A549 (cell line): ENCODE measurements at regions not wholly inside any gene's neighbourhood (a gene's known extent, or its start where the extent isn't known, plus 50 kb on each side); places are given as distances from the start of the nearest gene placed in this dataset.

Experiments used
- ATAC-seq, 2 experiments: fragments of 200-7000 bp in 1 of 2; fragments of >200 bp in 1 of 2; cut with Nextera tagmentation in 1 of 2; cut with Tn5 transposase in 1 of 2; 3 replicates each; pipeline versions ENCODE4 v1.8.0 to v1.9.1; 2018 to 2020; ENCODE audit warnings: mild to moderate bottlenecking in 1 of 2, moderate library complexity in 1 of 2
- CTCF ChIA-PET: fragments of 300-600 bp; sonication (Branson Sonifier 250); formaldehyde crosslinking; extraction: SDS; loops from one replicate; lab custom pipeline; 2021; ENCODE audit warnings: antibody characterized with exemption, inconsistent platforms; lab: Yijun Ruan, JAX
- POLR2A ChIA-PET: fragments of 350-600 bp; formaldehyde crosslinking; extraction: SDS; loops from one replicate; lab custom pipeline; 2021; ENCODE audit warnings: antibody characterized with exemption, inconsistent platforms; lab: Yijun Ruan, JAX
- DNase-seq, 2 experiments: peaks; one replicate each; pipeline versions ENCODE4 v3.0.0 to v3.0.0-alpha.2; 2011 to 2016; ENCODE audit warnings: low read depth in 1 of 2, low spot score in 1 of 2
- FAIRE-seq: peaks from 2 replicates; lab custom pipeline; 2011; peaks lifted over from hg19 to GRCh38; lab: Jason Lieb, UNC
- H3K27ac ChIP-seq, 2 experiments: fragments of >200 bp; sonication (Bioruptor Twin); formaldehyde crosslinking; 3 replicates each; pipeline ENCODE4 v1.5.1; 2016 to 2017
- H3K4me1 ChIP-seq: fragments of >200 bp; sonication (Bioruptor Twin); formaldehyde crosslinking; 3 replicates; pipeline ENCODE4 v1.6.1; 2016
- H3K4me2 ChIP-seq: fragments of >200 bp; sonication (Bioruptor Twin); formaldehyde crosslinking; 3 replicates; pipeline ENCODE4 v1.6.1; 2016
- H3K4me3 ChIP-seq: fragments of >200 bp; sonication (Bioruptor Twin); formaldehyde crosslinking; 3 replicates; pipeline ENCODE4 v1.5.1; 2016
- H3K9me3 ChIP-seq: fragments of >200 bp; sonication (Bioruptor Twin); formaldehyde crosslinking; 3 replicates; pipeline ENCODE4 v1.6.1; 2016
- ATOH8 ChIP-seq: fragments of 250-450 bp; sonication (Bioruptor Pico); IDR thresholded peaks from 2 replicates; pipeline ENCODE4 v1.5.0; 2020; ENCODE audit warnings: low read depth, mild to moderate bottlenecking, moderate library complexity
- CBX2 ChIP-seq: fragments of 200-600 bp; sonication (generic); IDR thresholded peaks from 2 replicates; pipeline ENCODE4 v1.6.1; 2016; ENCODE audit warnings: low read depth, mild to moderate bottlenecking, borderline replicate concordance
- CHD4 ChIP-seq: fragments of 200-600 bp; sonication (generic); IDR thresholded peaks from 2 replicates; pipeline ENCODE4 v1.6.1; 2016; ENCODE audit warnings: antibody characterized with exemption, mild to moderate bottlenecking, borderline replicate concordance
- EHF ChIP-seq: fragments of 250-450 bp; sonication (Bioruptor Pico); IDR thresholded peaks from 2 replicates; pipeline ENCODE4 v1.5.0; 2020; ENCODE audit warnings: mild to moderate bottlenecking
- ELK1 ChIP-seq: fragments of 150-350 bp; IDR thresholded peaks from 2 replicates; pipeline ENCODE4 v1.6.1; 2014; ENCODE audit warnings: low read depth, mild to moderate bottlenecking, low read length
- EP300 ChIP-seq, 2 experiments: fragments of >200 bp; sonication (Bioruptor Twin); formaldehyde crosslinking; IDR thresholded peaks; 2 replicates in 1 of 2; 3 replicates in 1 of 2; pipeline ENCODE4 v1.6.1; 2016 to 2017
- HDAC2 ChIP-seq: fragments of 200-600 bp; sonication (generic); IDR thresholded peaks from 2 replicates; pipeline ENCODE4 v1.6.1; 2016
- HES2 ChIP-seq: fragments of >200 bp; sonication (Bioruptor Twin); formaldehyde crosslinking; IDR thresholded peaks from 2 replicates; pipeline ENCODE4 v1.6.1; 2016
- HOXB5 ChIP-seq: fragments of 250-450 bp; sonication (Bioruptor Pico); IDR thresholded peaks from 2 replicates; pipeline ENCODE4 v1.5.0; 2020; ENCODE audit warnings: mild to moderate bottlenecking, moderate library complexity
- JUN ChIP-seq, 2 experiments: fragments of >200 bp; sonication (Bioruptor Twin); formaldehyde crosslinking; IDR thresholded peaks; 2 replicates in 1 of 2; 3 replicates in 1 of 2; pipeline ENCODE4 v1.6.1; 2016 to 2017
- MAFK ChIP-seq: fragments of 450-650 bp; IDR thresholded peaks from 2 replicates; pipeline ENCODE4 v1.6.1; 2014; ENCODE audit not compliant: partially characterized antibody
- NFE2L2 ChIP-seq: fragments of 150-350 bp; conservative IDR thresholded peaks from 2 replicates; pipeline ENCODE4 v1.6.1; 2014; ENCODE audit warnings: low read length
- NPAS2 ChIP-seq: fragments of 250-450 bp; sonication (Bioruptor Pico); IDR thresholded peaks from 2 replicates; pipeline ENCODE4 v1.8.0; 2022; ENCODE audit warnings: mild to moderate bottlenecking, moderate library complexity, borderline replicate concordance
- PHF8 ChIP-seq: fragments of 200-600 bp; sonication (generic); IDR thresholded peaks from 2 replicates; pipeline ENCODE4 v1.6.1; 2016; ENCODE audit warnings: low read depth, mild to moderate bottlenecking, antibody characterized with exemption, moderate library complexity, borderline replicate concordance
- POLR2AphosphoS2 ChIP-seq: conservative IDR thresholded peaks from 2 replicates; pipeline ENCODE4 v1.6.1; 2012; ENCODE audit warnings: low read length, improper control_type of control experiment, inconsistent platforms
- RARB ChIP-seq: fragments of 250-450 bp; sonication (Bioruptor Pico); IDR thresholded peaks from 2 replicates; pipeline ENCODE4 v1.8.0; 2021; ENCODE audit warnings: mild to moderate bottlenecking, moderate library complexity
- RFX5 ChIP-seq: fragments of 450-650 bp; IDR thresholded peaks from 2 replicates; pipeline ENCODE4 v1.7.1; 2014; ENCODE audit warnings: antibody characterized with exemption, mild to moderate bottlenecking, moderate library complexity
- RNF2 ChIP-seq: fragments of 200-600 bp; sonication (generic); IDR thresholded peaks from 2 replicates; pipeline ENCODE4 v1.6.1; 2016; ENCODE audit warnings: low read depth, mild to moderate bottlenecking, antibody characterized with exemption, moderate library complexity, borderline replicate concordance
- TP53 ChIP-seq: fragments of 250-450 bp; sonication (Bioruptor Pico); IDR thresholded peaks from 2 replicates; pipeline ENCODE4 v1.5.0; 2021; ENCODE audit warnings: mild to moderate bottlenecking, moderate library complexity
- ZFP36 ChIP-seq: fragments of 450-650 bp; IDR thresholded peaks from 2 replicates; pipeline ENCODE4 v1.6.1; 2014; ENCODE audit warnings: borderline replicate concordance; ENCODE audit not compliant: partially characterized antibody
- ZNF302 ChIP-seq: fragments of 250-450 bp; sonication (Bioruptor Pico); IDR thresholded peaks from 2 replicates; pipeline ENCODE4 v1.9.0; 2021; ENCODE audit warnings: inconsistent platforms, mild to moderate bottlenecking, moderate library complexity
- WGBS: methylation state at CpG from one replicate; pipeline ENCODE4 v1.1.6; 2017; ENCODE audit errors: missing lambda C conversion rate; 5-methylcytosine and 5-hydroxymethylcytosine counted together

GRCh38 chr6:86516087-86516486 lies 421.2 kb upstream of the HTR1E start:
- Histone ChIP-seq H3K27ac (no peak overlapping the region), H3K4me2 (no peak overlapping the region), H3K4me1 (no peaks in the 10 kb centered on the region), H3K4me3 (no peak overlapping the region), H3K9me3 (no peaks in the 10 kb centered on the region)
- no peak for ATAC-seq
- 4% methylated on average over 4 of the region's 4 CpGs for WGBS
- CTCF ChIA-PET: no interaction called here
- DNase-seq: no peak
- TF ChIP-seq RFX5: no peak
- no peak for TF ChIP-seq ATOH8
- no peak for TF ChIP-seq EHF (CRISPR knock-in tag)
- TF ChIP-seq ELK1: no peak
- TF ChIP-seq RNF2: no peak
- no peak for TF ChIP-seq HDAC2
- TF ChIP-seq NPAS2: no peak
- TF ChIP-seq EP300 (IDR thresholded peaks at IDR 0.05): no peak
- no peak for TF ChIP-seq RARB (CRISPR knock-in tag)
- no peak for TF ChIP-seq ZFP36
- no peak for TF ChIP-seq PHF8
- no peak for TF ChIP-seq CHD4
- POLR2A ChIA-PET: no interaction called here
- FAIRE-seq: no peak

DNA sequence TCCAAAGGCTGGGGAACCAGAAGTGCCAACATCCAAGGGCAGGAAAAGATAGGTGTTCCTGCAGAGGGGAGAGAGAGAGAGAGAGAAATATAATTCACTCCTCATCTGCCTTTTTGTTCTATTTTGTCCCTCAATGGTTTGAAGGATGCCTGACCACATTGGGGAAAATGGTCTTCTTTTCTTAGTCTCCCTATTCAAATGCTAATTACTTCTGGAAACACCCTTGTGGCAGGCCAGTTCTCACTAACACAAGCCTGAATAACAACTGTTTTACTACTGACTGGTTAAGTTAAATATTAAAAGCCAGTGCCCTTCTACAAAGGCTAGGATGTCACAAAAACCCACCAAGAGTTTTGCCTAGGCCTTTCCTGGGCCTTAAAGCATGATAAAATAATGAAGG lies 425.4 kb upstream of the HTR1E start:
- POLR2A ChIA-PET: no interaction called here

GRCh38 chr6:86508230-86508629 lies 429.1 kb upstream of the HTR1E start:
- Histone ChIP-seq H3K4me1 (no peaks in the 10 kb centered on the region), H3K4me3 (no peak overlapping the region)
- POLR2A ChIA-PET: no interaction called here
- ATAC-seq (no peak), DNase-seq (no peak)
- TF ChIP-seq MAFK: peak; percentile 14
- no peak for TF ChIP-seq CBX2
- TF ChIP-seq, all 56 proteins: peak for 1
- no peak overlapping the region for H3K27ac ChIP-seq
- no peak overlapping the region for H3K4me2 ChIP-seq
- CTCF ChIA-PET: no interaction called here
- no peaks in the 10 kb centered on the region for H3K9me3 ChIP-seq
- 15% methylated on average over 3 of the region's 3 CpGs for WGBS
- no peak for FAIRE-seq

More for the DNA sequence above, 425.4 kb upstream of the HTR1E start:
- CTCF ChIA-PET: no interaction called here
- TF ChIP-seq ZNF302 (CRISPR knock-in tag) (no peak), HOXB5 (CRISPR knock-in tag) (no peak), JUN (IDR thresholded peaks at IDR 0.05) (no peak), MAFK (no peak), RFX5 (no peak), NFE2L2 (no peak), TP53 (CRISPR knock-in tag) (no peak), HES2 (no peak)
- no peak for FAIRE-seq
- no peak for ATAC-seq
- Histone ChIP-seq H3K4me1 (no peaks in the 10 kb centered on the region), H3K4me3 (no peak overlapping the region), H3K27ac (no peak overlapping the region), H3K4me2 (no peak overlapping the region), H3K9me3 (no peaks in the 10 kb centered on the region)
- DNase-seq: no peak

- DNase-seq (no peak), ATAC-seq (no peak), FAIRE-seq (no peak)
- Histone ChIP-seq H3K4me3 (no peak overlapping the region), H3K9me3 (no peaks in the 10 kb centered on the region), H3K27ac (no peak overlapping the region), H3K4me2 (no peak overlapping the region), H3K4me1 (no peaks in the 10 kb centered on the region)
- no peak for TF ChIP-seq POLR2AphosphoS2
- CTCF ChIA-PET: no interaction called here
- POLR2A ChIA-PET: no interaction called here
- WGBS: 0% methylated on average over 3 of the region's 3 CpGs
Observed at GRCh38 chr6:86502497-86502896, 434.8 kb upstream of the HTR1E start.
